ENCODE measurements at regions not wholly inside any gene's neighbourhood (a gene's known extent, or its start where the extent isn't known, plus 50 kb on each side); places are given as distances from the start of the nearest gene placed in this dataset.

DNA sequence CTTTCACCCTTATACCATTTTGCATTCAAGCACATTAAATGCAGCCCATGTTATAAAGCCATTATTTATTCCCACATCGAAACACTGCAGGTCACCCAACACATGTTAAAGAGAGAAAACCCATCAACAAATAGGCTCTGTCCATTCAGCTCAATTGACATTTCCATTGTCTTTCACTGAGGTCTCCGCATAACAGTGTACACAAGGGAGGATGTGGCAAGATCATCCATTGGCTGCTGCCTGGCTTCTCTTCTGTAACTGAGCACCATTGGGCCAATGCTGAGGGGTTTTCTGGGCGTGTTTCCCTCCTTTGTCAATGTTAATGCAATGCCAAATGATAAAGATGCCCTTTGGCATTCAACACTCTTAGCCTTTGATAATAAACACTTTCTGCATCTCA is 278.1 kb upstream of the SP4 start:
- TF ChIP-seq POLR2A (IDR thresholded peaks at IDR 0.05; ENCODE audit: low read depth, low read length), result no peak
- no peak for TF ChIP-seq SPI1 (IDR thresholded peaks at IDR 0.05; ENCODE audit: low read depth, low read length)
- TF ChIP-seq POLR2AphosphoS5 (IDR thresholded peaks at IDR 0.05; ENCODE audit: low read depth, low read length), result no peak
- TF ChIP-seq TAF1 (IDR thresholded peaks at IDR 0.05; ENCODE audit: low read depth, low read length), result no peak
- no peak for TF ChIP-seq POU2F2 (IDR thresholded peaks at IDR 0.05; ENCODE audit: low read depth, low read length)
- TF ChIP-seq PAX5 (IDR thresholded peaks at IDR 0.05; ENCODE audit: insufficient read depth, low read length, severe bottlenecking), result no peak

Data from GM12891 (cell line).